ENCODE measurements at regions not wholly inside any gene's neighbourhood (a gene's known extent, or its start where the extent isn't known, plus 50 kb on each side); places are given as distances from the start of the nearest gene placed in this dataset.
"Not testable (repeated sequence)": the region's sequence is repeated elsewhere in the genome, so short reads cannot be mapped to it uniquely, and the experiment has no call there.

DNA sequence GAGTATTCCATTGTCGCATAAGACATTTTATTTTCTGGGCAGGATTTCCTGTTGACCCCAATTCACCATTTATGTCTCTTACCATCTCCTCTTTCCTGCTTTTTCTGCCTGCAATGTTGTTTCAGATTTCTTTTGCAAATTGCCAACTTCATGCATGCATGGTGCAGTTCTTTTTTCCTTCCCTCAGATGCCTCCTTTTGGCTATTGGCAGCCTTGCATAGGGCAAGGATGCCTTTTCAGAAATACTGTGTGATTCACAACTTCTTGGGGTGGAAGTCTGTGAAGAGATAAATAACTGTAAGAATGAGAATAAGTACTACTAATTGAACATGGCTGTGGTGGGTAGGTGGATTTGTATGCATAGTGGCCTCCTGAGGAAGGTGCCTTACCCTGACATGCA lies 116.7 kb downstream of the SOX4 start:
- DNase-seq (ENCODE audit: low read depth in 2 of 2): no peak

DNA sequence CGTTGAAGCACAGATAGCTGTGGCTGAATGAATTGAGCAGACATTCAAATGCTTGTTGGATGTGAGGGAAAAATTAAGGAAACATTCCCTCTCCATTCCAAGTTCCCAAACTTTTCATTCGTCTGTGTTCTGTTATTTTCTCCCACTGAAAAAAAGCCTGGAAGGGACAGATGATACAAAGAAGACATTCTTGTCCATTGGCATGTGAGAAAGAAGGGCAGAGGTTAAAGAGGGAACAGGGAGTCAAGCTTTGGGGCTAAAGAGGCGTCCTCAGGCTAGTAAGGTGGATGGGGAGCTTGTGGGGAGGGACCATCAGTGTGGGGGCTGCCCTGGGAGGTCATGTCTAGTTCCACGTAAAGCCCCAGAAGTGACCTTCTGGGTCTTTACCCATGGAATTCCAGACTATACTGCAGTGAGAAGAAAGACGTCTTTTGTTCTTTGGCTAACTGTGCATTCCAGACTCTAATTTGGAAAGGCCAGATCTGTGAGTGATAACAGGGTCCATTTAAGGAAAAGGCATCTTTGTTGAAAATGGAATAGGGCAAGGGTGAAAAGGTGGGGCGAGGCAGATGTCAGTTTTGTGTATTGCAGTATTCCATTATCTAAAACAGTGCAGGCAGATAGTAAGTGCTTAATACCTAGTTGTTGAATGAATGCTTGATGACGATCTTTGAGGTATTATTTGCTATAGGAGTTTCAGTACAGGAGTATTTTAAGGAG lies 117.5 kb downstream of the SOX4 start:
- no peak for DNase-seq (ENCODE audit: low read depth in 2 of 2)

DNA sequence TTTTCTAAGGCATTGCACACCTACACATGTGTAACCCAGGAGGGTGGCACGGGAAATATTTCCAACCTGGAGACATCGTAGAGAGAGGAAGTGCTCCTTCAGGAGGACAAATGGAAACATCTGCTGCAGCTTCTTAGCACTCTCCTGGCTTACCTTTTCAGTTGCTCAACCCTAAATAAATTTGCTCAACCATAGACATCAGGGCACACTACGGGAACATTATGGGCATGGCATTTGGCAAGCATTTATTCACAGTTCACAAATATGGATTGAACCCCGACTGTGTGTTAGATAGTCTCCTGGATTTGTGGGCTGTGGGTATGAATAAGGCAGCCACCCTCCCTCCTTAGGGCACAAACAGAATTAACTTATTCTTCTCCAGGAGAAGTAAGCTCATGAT lies 118.7 kb downstream of the SOX4 start:
- no peak for DNase-seq (ENCODE audit: low read depth in 2 of 2)

DNA sequence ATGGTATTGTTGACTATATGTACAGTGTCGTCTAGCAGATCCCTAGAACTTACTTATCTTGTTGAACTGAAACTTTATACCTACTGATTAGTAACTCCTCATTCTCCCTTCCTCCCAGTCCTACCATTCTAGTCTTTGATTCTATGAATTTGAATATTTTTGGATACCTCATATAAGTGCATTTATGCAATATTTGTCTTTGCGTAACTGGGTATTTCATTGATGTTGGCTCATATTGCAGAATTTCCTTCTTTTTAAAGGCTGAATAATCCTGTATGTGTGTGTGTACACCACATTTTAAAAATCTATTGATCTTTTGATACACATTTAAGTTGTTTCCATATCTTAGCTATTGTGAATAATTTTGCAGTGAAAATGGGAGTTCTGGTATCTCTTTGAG lies 119.9 kb downstream of the SOX4 start:
- DNase-seq (ENCODE audit: low read depth in 2 of 2): no peak

DNA sequence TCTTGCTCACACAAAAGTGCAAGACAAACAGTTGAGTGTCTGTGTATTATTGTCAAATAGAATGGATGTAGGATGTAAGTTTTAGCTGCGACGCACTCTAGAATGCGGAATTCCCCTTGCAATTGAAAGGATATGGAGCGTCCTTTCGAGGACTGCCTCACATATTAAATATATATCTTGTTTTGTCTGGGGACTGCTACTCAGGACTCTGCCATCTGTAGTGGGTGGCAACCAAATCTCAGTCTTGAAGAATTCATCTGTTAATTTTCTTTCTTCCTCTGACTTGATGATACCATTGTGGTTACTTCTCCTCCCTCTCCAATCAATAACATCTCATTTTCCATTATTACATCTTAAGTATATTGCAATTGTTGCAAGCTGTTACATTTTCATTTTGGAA lies 121.6 kb downstream of the SOX4 start:
- no peak for DNase-seq (ENCODE audit: low read depth in 2 of 2)

DNA sequence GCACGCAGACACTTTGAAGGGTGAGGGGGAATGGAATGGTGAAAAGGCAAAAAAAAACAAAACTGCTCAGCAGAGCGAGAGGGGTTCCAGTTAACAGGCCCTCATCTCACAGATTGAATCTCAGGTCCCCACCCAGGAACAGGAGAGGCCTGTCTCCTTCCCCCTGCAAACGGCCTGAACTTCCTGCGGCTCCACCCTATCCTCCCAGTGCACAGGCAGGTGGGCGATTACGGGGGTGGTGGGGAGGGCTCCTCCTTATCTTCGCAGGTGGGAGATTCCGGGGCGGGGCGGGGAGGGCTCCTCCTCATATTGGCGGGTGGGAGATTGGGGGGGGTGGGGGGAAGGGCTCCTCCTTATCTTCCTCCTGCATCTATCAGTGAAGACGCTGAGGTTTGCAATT lies 129.0 kb downstream of the SOX4 start:
- DNase-seq (ENCODE audit: low read depth in 2 of 2): no peak

DNA sequence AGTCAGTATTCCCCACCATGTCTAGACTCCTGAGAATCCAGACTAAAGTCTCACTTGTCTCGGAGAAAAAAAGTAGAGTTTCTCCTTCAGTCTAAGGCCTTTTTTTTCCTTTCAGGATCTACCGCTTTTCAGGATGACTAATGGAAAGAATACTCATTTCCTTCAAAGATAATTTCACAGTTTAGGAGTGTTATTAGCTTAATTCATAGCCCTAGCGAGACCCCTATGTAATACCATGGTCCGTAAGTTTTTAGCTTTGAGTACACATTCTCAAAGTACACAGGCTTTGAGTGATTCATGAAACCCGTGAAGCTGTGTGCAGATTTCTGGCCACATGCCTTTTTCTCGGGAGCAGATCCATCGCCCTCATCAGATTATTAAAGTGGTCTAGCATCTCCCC lies 133.1 kb downstream of the SOX4 start:
- no peak for DNase-seq (ENCODE audit: low read depth in 2 of 2)

DNA sequence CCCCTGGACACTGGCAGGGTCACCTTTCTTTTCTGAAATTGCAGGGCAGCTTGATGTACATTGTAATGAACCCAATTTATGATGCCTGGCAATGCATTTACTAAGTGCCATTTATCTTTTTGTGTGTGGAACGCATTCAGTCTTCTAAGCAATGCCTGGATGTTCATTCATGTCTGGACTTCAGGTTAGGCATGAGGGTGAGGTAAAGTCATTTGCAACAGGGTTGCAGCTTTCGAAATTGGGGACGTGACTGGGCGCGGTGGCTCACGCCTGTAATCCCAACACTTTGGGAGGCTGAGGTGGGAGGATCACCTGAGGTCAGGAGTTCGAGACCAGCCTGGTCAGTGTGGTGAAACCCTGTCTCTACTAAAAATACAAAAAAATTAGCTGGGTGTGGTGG lies 134.6 kb downstream of the SOX4 start:
- no peak for DNase-seq (ENCODE audit: low read depth in 2 of 2)

DNA sequence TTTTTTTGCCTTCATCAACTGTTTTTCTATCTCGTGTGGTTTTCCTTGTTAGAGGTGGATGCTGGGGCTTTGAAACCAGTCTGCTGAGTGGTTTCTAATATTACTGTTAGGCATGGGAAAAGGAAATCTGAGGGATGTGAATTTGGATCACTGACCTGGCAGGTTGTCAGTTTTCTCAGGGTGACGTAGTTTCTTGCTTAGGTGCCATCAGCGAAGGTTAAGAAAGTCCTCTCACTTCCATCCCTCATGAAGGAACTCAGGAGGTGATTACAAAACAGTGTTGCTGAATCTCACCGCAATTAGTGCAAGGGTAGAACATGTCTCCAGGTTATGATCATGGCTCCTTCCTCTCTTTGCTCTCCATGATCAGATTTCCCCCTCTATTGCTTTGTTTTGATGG lies 135.9 kb downstream of the SOX4 start:
- DNase-seq (ENCODE audit: low read depth in 2 of 2): no peak

DNA sequence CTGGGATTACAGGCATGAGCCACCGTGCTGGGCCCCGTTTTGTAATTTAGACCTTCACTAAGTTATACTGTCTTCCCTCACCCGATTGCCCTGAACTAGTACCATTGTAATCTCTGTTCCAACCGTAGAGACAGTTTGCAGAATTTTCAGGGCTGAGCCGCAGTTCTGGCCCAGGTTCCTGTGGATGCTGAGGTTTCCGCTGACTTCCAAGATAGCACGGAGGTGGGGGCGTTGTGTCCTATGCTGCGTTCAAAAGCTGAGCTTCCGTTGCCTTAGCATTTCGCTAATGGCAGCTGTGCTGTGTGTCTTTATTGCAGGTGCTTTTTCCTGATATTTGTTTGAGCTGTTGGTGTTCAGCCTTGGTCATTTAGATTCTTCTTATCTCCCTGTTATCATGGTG lies 137.0 kb downstream of the SOX4 start:
- DNase-seq (ENCODE audit: low read depth in 2 of 2): no peak

DNA sequence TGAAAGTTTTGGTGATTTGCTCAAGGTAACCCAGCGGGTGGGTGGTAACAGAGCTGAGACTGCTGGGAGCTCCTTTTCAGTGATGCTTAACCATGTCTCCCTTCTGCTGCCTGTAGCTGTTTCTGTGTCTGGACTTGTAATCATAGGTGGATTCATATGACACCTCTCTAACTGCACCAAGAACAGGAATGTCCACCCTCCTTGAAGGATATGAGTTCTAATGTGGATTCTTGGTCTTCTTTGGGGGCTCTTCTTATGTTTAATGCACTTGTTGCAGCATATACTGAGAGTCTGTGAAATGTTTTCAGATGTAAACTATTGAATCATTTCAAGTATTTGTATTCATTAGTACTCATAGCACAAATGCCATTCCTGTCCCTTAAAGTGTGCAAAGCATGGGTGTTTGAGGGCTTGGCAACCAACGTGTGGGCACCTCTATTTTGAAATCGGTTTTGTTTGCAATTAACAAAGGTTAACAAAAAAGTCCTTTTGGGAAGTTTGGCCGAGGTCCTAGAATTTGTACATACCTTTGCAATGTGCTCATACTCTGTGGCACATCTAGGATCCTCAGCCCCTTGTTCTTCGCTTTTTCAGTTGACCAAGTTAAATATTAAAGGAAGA lies 138.0 kb downstream of the SOX4 start:
- DNase-seq (ENCODE audit: low read depth in 2 of 2): no peak

DNA sequence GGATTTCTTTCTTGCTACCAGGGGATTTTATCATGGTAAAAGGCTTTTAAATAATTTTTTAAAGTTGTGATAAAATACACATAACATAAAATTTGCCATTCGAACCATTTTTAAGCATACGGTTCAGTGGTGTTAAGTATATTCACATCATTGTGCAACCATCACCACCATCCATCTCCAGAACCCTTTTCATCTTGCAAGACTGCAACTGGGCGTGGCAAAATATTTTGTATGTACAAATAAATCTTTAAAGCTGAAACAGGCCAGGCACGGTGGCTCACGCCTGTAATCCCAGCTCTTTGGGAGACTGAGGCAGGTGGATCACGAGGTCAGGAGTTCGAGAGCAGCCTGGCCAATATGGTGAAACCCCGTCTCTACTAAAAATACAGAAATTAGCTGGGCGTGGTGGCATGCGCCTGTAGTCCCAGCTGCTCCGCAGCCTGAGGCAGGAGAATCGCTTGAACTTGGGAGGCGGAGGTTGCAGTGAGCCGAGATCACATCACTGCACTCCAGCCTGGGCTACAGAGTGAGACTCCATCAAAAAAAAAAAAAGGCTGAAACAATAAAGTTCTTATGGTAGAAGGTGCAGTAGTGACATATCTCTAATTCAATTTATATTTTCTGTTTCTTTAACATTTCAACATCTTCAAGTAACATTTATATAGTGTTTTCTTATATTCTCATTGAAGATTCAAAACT lies 138.6 kb downstream of the SOX4 start:
- not testable (repeated sequence) for DNase-seq (ENCODE audit: low read depth in 2 of 2)

DNA sequence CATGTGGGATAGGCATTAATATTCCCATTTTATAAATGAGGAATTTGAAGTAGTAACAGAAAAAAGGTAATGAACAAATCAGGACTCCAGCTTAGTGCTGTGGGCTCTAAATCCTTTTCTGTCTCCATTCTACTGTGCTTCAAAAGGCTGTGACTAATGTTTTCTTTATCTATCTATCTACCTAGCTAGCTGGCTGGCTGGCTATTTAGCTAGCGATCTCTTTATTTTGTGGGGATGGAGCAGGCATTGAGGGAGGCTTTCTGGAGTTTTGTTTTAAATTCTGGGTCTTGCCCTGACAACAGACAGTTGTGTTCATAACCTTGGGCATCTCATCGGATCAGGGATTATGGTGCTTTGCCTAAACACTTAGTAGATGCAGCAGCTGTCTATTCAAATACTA lies 139.2 kb downstream of the SOX4 start:
- DNase-seq (ENCODE audit: low read depth in 2 of 2): no peak

DNA sequence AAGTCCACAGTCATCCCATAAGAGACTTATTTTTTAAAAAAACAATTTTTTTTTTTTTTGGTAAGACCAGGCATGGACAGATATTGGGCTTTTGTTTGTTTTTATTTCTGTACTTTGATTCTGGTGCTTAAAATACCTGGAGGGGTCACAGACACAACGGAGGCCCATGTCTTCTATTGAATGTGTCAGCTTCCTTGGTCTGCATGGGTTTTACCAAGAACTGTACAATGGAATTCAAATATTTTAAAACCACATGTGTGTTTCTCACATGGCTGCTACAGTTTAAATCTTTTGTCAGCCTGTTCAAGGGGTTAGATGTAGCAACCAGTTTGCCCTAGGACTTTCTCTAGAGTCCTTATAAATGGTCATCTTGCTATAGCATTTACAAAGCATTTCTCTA lies 139.8 kb downstream of the SOX4 start:
- DNase-seq (ENCODE audit: low read depth in 2 of 2): no peak

DNA sequence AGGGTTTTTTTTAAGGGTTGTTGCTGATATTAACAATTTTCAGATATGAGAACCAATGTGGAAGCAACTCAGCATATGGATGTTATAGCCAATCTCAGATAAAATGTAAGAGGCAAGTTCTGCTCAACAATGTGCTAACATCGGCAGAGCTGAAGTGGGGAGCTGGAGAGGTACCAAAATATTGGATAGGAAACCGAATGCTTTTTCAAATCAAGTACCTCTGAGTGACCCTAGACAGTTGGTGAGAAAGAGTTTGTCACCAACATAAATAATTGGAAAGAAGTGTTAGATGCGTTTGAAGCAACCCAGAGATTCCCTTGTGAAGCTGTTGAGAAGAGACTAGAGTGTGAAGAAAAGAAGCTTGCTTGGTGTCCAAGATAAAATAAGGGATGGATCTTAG lies 140.7 kb downstream of the SOX4 start:
- no peak for DNase-seq (ENCODE audit: low read depth in 2 of 2)

DNA sequence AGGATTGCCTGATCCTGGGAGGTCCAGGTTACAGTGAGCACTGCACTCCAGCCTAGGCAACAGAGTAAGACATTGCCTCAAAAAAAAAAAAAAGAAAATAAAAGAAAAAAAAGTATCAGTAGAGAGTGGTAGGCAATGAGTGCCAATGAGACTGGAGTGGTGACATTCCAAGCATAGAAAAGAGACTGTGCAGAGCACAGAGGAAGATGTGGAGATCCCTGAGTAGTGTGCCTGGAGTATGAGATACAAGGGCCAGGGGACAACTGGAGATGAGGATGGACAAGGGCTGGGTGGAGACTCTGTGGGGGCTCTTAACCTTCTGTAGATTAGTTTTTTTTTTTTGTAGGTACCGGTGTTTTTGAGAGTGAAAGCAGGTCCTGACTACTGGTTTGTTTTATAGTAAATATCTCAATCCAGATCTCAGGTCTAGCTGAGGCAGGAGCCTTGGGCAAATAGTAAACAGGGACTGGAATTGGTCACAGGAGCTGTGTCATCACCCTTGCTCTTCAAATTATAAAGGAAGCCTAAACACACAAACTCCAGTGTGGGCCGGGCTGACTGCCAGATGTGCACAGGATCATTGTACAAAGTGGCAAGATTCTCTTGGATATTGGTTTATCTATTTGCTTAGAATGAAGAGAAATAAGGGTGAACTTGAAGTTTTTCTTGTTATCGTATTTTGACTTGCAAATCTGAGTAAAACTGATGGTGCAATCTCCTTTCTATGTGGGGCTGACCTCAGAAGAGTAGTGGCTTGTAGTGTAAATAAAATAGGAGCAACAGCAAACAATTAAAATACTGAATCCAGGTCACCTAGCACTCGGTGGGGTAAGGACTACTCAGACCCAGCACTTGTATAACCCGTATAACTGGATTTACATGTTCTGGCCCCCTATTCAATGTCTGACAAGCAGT lies 144.9 kb downstream of the SOX4 start:
- no peak for DNase-seq (ENCODE audit: low read depth in 2 of 2)

DNA sequence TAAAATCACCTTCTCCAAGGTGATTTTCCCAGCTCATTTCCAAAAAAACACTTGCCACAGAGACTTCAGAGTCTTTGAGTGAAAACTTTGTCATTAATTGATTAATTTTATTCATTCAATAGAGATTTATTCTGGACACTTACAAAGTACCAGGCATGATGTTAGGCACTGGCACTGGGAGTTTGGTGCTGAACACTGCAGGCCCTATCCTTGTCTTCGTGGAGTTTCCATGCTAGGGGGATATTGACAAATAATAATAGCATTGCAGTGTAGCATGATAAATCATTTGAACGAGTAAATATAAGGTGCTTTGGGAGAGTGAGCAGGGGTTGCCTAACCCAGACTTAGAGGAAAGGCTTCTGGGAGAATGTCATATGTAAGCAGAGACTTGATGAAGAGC lies 145.7 kb downstream of the SOX4 start:
- no peak for DNase-seq (ENCODE audit: low read depth in 2 of 2)

DNA sequence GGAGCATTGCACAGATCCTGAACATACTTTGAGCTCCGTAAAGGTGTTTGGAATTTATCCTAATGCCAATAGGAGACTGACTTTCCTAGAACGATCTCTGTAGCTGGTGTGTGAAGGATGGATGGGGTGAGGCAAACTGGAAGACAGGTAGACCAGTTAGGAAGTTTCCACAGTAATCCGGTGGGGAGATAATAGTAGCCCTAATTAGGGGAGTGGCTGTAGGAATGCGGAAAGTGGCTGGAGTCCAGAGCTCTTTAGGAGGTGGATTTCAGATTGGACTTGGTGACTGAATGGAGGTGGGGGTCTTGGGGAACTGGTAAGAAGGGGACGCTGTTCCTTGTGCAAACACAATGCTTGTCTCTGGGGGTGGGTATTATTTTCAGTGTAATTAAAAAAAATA lies 146.3 kb downstream of the SOX4 start:
- DNase-seq (ENCODE audit: low read depth in 2 of 2): no peak

DNA sequence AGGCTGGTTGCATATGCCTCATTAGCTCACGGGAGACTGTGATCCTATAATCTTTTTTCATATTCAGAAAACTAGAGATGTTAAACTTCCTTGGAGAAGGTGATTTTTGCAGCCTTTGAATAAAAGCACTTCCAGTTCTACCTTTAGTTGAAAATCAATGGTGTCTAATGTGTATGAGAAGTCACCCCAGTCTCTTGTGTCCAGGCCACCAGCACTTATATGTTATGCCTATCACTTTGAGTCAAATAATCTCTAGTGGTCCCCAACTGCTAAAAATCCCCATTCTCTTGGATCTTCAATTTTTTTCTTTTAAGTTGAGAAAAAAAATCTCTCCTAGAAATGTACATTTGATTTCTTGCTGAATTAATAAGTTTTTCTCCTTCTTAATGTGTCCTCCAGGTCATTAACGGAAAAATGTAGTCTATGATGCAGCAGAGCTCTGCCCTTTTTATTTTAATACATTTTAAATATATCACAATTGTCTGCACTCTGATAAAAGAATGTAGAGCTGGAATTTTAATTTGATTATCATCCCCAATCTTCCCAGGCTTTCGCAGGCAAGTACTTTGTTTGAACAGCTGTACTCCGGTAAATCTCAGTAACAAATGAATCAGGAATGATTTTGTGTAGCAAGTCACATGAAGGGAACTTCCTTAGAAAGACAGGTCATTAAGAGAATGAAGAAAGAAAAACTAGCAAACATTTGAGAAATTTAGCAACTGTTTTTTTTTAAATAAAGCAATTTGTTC lies 147.0 kb downstream of the SOX4 start:
- DNase-seq (ENCODE audit: low read depth in 2 of 2): no peak

DNA sequence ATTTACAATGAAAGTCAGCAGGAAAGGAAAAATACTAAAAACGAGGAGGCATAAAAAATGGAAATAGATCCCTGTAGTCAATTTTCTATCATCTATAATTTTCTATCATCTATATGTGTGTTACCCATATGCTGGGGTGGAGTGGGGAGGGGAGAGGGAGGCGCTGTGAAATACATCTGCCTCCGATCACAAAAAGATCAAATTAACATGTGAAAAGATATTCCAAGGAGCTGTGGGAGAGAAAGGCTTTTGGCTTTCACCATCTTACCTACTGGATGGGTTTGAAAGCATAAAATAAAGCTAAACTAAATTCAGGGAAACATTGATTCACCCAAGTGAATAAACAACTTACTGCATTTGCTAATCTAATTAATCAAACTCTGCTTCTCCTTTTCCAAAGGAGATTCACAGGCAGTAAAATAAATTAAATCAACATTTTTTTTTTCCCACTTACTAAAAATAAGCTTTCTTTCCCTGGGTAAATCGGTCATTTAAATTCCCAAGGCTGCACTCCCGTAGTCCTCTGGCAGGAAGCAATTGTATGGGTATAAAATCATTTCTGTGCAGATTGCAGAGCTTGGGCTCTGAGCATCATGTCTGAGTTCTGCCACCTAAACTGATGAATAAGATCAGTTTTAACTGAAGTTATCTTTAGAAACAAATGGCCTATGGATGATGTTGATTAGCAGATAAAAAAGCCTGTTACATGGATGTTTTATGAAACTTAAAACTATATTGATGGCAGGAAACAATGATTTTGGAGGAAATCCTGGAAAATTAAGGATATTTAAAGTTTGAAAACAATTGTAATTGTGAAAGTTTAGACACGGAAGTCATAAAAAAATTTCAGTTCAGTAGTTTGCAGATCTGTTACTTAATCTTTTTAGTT lies 147.9 kb downstream of the SOX4 start:
- DNase-seq (ENCODE audit: low read depth in 2 of 2): no peak
